NCI-H1436 treated with DMSO at 0.1 percent for 48 hours (cell line): ENCODE measurements at regions not wholly inside any gene's neighbourhood (a gene's known extent, or its start where the extent isn't known, plus 50 kb on each side); places are given as distances from the start of the nearest gene placed in this dataset.
"Not testable (repeated sequence)": the region's sequence is repeated elsewhere in the genome, so short reads cannot be mapped to it uniquely, and the experiment has no call there.

Experiments
- DNase-seq: peaks from one replicate; lab custom pipeline; 2025; lab: John Stamatoyannopoulos, UW

GRCh38 chr12:104906695-104907094 lies 51.4 kb downstream of the SLC41A2 start:
- DNase-seq: no peak

GRCh38 chr12:104905446-104905845 lies 52.6 kb downstream of the SLC41A2 start:
- DNase-seq: not testable (repeated sequence)

GRCh38 chr12:104903648-104904423 lies 54.3 kb downstream of the SLC41A2 start:
- DNase-seq: no peak

- no peak for DNase-seq
These were observed 56.0 kb downstream of the SLC41A2 start for GRCh38 chr12:104902125-104902524.

- DNase-seq: no peak
These were observed 61.4 kb downstream of the SLC41A2 start for GRCh38 chr12:104896710-104897109.

GRCh38 chr12:104896146-104896545 lies 61.9 kb downstream of the SLC41A2 start:
- DNase-seq: no peak

- DNase-seq: no peak
These were observed 62.7 kb downstream of the SLC41A2 start for GRCh38 chr12:104895415-104895814.

- no peak for DNase-seq
These were observed 67.5 kb downstream of the SLC41A2 start for GRCh38 chr12:104890476-104891096.

GRCh38 chr12:104889735-104890134 lies 68.4 kb downstream of the SLC41A2 start:
- no peak for DNase-seq

- no peak for DNase-seq
These were observed 69.2 kb downstream of the SLC41A2 start for GRCh38 chr12:104888892-104889291.

GRCh38 chr12:104888481-104888880 lies 69.6 kb downstream of the SLC41A2 start:
- no peak for DNase-seq

GRCh38 chr12:104887452-104887851 lies 70.6 kb downstream of the SLC41A2 start:
- no peak for DNase-seq

GRCh38 chr12:104886418-104887401 lies 71.4 kb downstream of the SLC41A2 start:
- no peak for DNase-seq

- not testable (repeated sequence) for DNase-seq
These were observed 79.2 kb downstream of the SLC41A2 start for GRCh38 chr12:104878858-104879257.

- DNase-seq: peak; percentile 5
These were observed 80.9 kb downstream of the SLC41A2 start for GRCh38 chr12:104877103-104877705.

- DNase-seq: no peak
These were observed 84.7 kb downstream of the SLC41A2 start for GRCh38 chr12:104873374-104873773.

- DNase-seq: no peak
These were observed 87.3 kb downstream of the SLC41A2 start for GRCh38 chr12:104870797-104871196.

- no peak for DNase-seq
These were observed 91.8 kb downstream of the SLC41A2 start for GRCh38 chr12:104866291-104866690.

- DNase-seq: no peak
These were observed 93.0 kb downstream of the SLC41A2 start for GRCh38 chr12:104865080-104865479.

GRCh38 chr12:104864668-104865067 lies 93.4 kb downstream of the SLC41A2 start:
- no peak for DNase-seq

GRCh38 chr12:104863296-104863948 lies 94.7 kb downstream of the SLC41A2 start:
- no peak for DNase-seq
